Retina (tissue), 1 donor: ENCODE measurements at regions not wholly inside any gene's neighbourhood (a gene's known extent, or its start where the extent isn't known, plus 50 kb on each side); places are given as distances from the start of the nearest gene placed in this dataset.

Source experiments
- DNase-seq: peaks from one replicate; pipeline ENCODE4 v3.0.0-alpha.2; 2016

- DNase-seq: no peak
These were observed 210.2 kb downstream of the ARPP21 start for GRCh38 chr3:35849496-35849895.

- no peak for DNase-seq
These were observed 210.6 kb downstream of the ARPP21 start for GRCh38 chr3:35849963-35850362.

GRCh38 chr3:35857004-35857403 lies 217.7 kb downstream of the ARPP21 start:
- DNase-seq: no peak

GRCh38 chr3:35862057-35862456 lies 222.7 kb downstream of the ARPP21 start:
- DNase-seq: no peak

GRCh38 chr3:35864871-35865270 lies 225.5 kb downstream of the ARPP21 start:
- no peak for DNase-seq

- no peak for DNase-seq
These were observed 228.5 kb downstream of the ARPP21 start for GRCh38 chr3:35867791-35868190.

GRCh38 chr3:35871009-35871408 lies 231.7 kb downstream of the ARPP21 start:
- no peak for DNase-seq

GRCh38 chr3:35883929-35884328 lies 244.6 kb downstream of the ARPP21 start:
- no peak for DNase-seq

GRCh38 chr3:35894735-35895134 lies 255.4 kb downstream of the ARPP21 start:
- DNase-seq: no peak

GRCh38 chr3:35899245-35899644 lies 259.9 kb downstream of the ARPP21 start:
- no peak for DNase-seq

- DNase-seq: no peak
These were observed 260.8 kb downstream of the ARPP21 start for GRCh38 chr3:35900079-35900478.

GRCh38 chr3:35908366-35909232 lies 269.3 kb downstream of the ARPP21 start:
- DNase-seq: peak; percentile 75

- no peak for DNase-seq
These were observed 279.8 kb downstream of the ARPP21 start for GRCh38 chr3:35919160-35919559.

- DNase-seq: no peak
These were observed 282.4 kb downstream of the ARPP21 start for GRCh38 chr3:35921718-35922117.

- peak; percentile 39 for DNase-seq
These were observed 284.7 kb downstream of the ARPP21 start for GRCh38 chr3:35924070-35924469.

- no peak for DNase-seq
These were observed 288.1 kb downstream of the ARPP21 start for GRCh38 chr3:35927441-35927840.

GRCh38 chr3:35929158-35929557 lies 289.8 kb downstream of the ARPP21 start:
- DNase-seq: no peak

GRCh38 chr3:35931867-35932266 lies 292.5 kb downstream of the ARPP21 start:
- DNase-seq: no peak

GRCh38 chr3:35932995-35933394 lies 293.7 kb downstream of the ARPP21 start:
- peak; percentile 35 for DNase-seq

GRCh38 chr3:35936571-35936970 lies 297.2 kb downstream of the ARPP21 start:
- DNase-seq: no peak

- no peak for DNase-seq
These were observed 305.8 kb downstream of the ARPP21 start for GRCh38 chr3:35944926-35945710.

- peak; percentile 34 for DNase-seq
These were observed 307.0 kb downstream of the ARPP21 start for GRCh38 chr3:35946121-35946853.

- DNase-seq: peak; percentile 25
These were observed 307.7 kb downstream of the ARPP21 start for GRCh38 chr3:35946854-35947515.
